IMR-90 (cell line): ENCODE measurements at regions not wholly inside any gene's neighbourhood (a gene's known extent, or its start where the extent isn't known, plus 50 kb on each side); places are given as distances from the start of the nearest gene placed in this dataset.

ENCODE experiments used
- ATAC-seq: fragments of 200-7000 bp; cut with Tn5 transposase; 2 replicates; pipeline ENCODE4 v1.9.1; 2020; ENCODE audit warnings: low read depth, mild to moderate bottlenecking, moderate library complexity
- BruUV-seq: library from RNA; stranded (reverse); fragments of 400-500 nt; replicated peaks from 2 replicates; lab custom pipeline; 2021; lab: Mats Ljungman, UMichigan
- CTCF ChIA-PET: fragments of 300-600 bp; formaldehyde crosslinking; extraction: SDS; loops from one replicate; lab custom pipeline; 2021; ENCODE audit warnings: antibody characterized with exemption; lab: Yijun Ruan, JAX
- POLR2A ChIA-PET: fragments of 300-600 bp; sonication (Branson Sonifier 250); formaldehyde crosslinking; loops from one replicate; lab custom pipeline; 2022; ENCODE audit warnings: antibody characterized with exemption; ENCODE audit not compliant: unreplicated experiment; lab: Charles Lee
- DNase-seq: peaks from one replicate; pipeline ENCODE4 v3.0.0; 2013
- H2AFZ ChIP-seq: replicated peaks from 2 replicates; pipeline ENCODE3; 2013; ENCODE audit warnings: low read length, mild to moderate bottlenecking; ENCODE audit not compliant: poor library complexity
- H2AK5ac ChIP-seq: 2 replicates; pipeline ENCODE4 v1.6.1; 2013; ENCODE audit warnings: low read depth, low read length, inconsistent platforms
- H2AK9ac ChIP-seq: replicated peaks from 2 replicates; pipeline ENCODE3; 2013; ENCODE audit warnings: mild to moderate bottlenecking, low read depth, low read length, moderate library complexity; ENCODE audit not compliant: poor library complexity
- H2BK120ac ChIP-seq: 2 replicates; pipeline ENCODE4 v1.6.1; 2013; ENCODE audit warnings: low read depth, low read length, inconsistent platforms
- H2BK15ac ChIP-seq: 3 replicates; pipeline ENCODE4 v1.6.1; 2013; ENCODE audit warnings: low read depth, low read length, inconsistent platforms
- H2BK20ac ChIP-seq: 2 replicates; pipeline ENCODE4 v1.6.1; 2013; ENCODE audit warnings: low read depth, mild to moderate bottlenecking, inconsistent platforms, low read length, moderate library complexity
- H2BK5ac ChIP-seq: 2 replicates; pipeline ENCODE4 v1.6.1; 2013; ENCODE audit warnings: mild to moderate bottlenecking, low read depth, low read length, inconsistent platforms; ENCODE audit not compliant: poor library complexity, severe bottlenecking
- H3K14ac ChIP-seq: replicated peaks from 2 replicates; pipeline ENCODE4 v1.6.1; 2013; ENCODE audit warnings: low read depth, low read length, inconsistent platforms
- H3K18ac ChIP-seq: 2 replicates; pipeline ENCODE4 v1.6.1; 2013; ENCODE audit warnings: low read depth, low read length, control low read depth
- H3K23ac ChIP-seq: 2 replicates; pipeline ENCODE4 v1.6.1; 2013; ENCODE audit warnings: low read depth, low read length, inconsistent platforms
- H3K27ac ChIP-seq: 2 replicates; pipeline ENCODE4 v1.5.1; 2013; ENCODE audit warnings: mild to moderate bottlenecking, control low read depth, low read length; ENCODE audit not compliant: insufficient read depth
- H3K27me3 ChIP-seq: 2 replicates; pipeline ENCODE4 v1.6.1; 2013; ENCODE audit warnings: low read length; ENCODE audit not compliant: control insufficient read depth, insufficient read depth
- H3K36me3 ChIP-seq: 2 replicates; pipeline ENCODE4 v1.6.1; 2013; ENCODE audit warnings: low read length, mixed read lengths; ENCODE audit not compliant: control insufficient read depth, insufficient read depth
- H3K4ac ChIP-seq: 2 replicates; pipeline ENCODE4 v1.6.1; 2013; ENCODE audit warnings: low read depth, low read length, inconsistent platforms
- H3K4me1 ChIP-seq: 2 replicates; pipeline ENCODE4 v1.6.1; 2013; ENCODE audit warnings: low read length, mixed read lengths; ENCODE audit not compliant: control insufficient read depth, insufficient read depth
- H3K4me2 ChIP-seq: 2 replicates; pipeline ENCODE4 v1.6.1; 2013; ENCODE audit warnings: low read depth, mild to moderate bottlenecking, control low read depth, low read length, moderate library complexity
- H3K4me3 ChIP-seq: 2 replicates; pipeline ENCODE4 v1.5.1; 2013; ENCODE audit warnings: low read depth, mild to moderate bottlenecking, control low read depth, low read length, moderate library complexity; ENCODE audit not compliant: insufficient read depth
- H3K56ac ChIP-seq: 2 replicates; pipeline ENCODE4 v1.6.1; 2013; ENCODE audit warnings: low read length, inconsistent platforms; ENCODE audit not compliant: insufficient read depth; ENCODE audit errors: extremely low read depth
- H3K79me1 ChIP-seq, 2 experiments: 2 replicates each; pipeline ENCODE4 v1.6.1; 2013; ENCODE audit warnings: low read length in 2 of 2, inconsistent platforms in 1 of 2, low read depth in 1 of 2
- H3K9ac ChIP-seq: 2 replicates; pipeline ENCODE4 v1.6.1; 2013; ENCODE audit warnings: low read depth, low read length, control low read depth
- H3K9me1 ChIP-seq: 2 replicates; pipeline ENCODE4 v1.6.1; 2013; ENCODE audit warnings: low read length, inconsistent platforms; ENCODE audit not compliant: insufficient read depth
- H3K9me3 ChIP-seq: 2 replicates; pipeline ENCODE4 v1.6.1; 2013; ENCODE audit warnings: low read length; ENCODE audit not compliant: control insufficient read depth, insufficient read depth
- H4K20me1 ChIP-seq: 2 replicates; pipeline ENCODE4 v1.6.1; 2013; ENCODE audit warnings: low read length, inconsistent platforms; ENCODE audit not compliant: insufficient read depth
- H4K5ac ChIP-seq: 2 replicates; pipeline ENCODE4 v1.6.1; 2013; ENCODE audit warnings: mild to moderate bottlenecking, low read depth, low read length, control low read depth
- H4K8ac ChIP-seq, 2 experiments: 2 replicates each; pipeline ENCODE4 v1.6.1; 2013; ENCODE audit warnings: low read depth in 2 of 2, low read length in 2 of 2, control low read depth in 1 of 2, inconsistent platforms in 1 of 2
- H4K91ac ChIP-seq: 2 replicates; pipeline ENCODE4 v1.6.1; 2013; ENCODE audit warnings: low read depth, low read length, inconsistent platforms; ENCODE audit not compliant: insufficient read depth
- CEBPB ChIP-seq: IDR thresholded peaks from 2 replicates; pipeline ENCODE4 v1.6.1; 2012; ENCODE audit warnings: low read depth, low read length, improper control_type of control experiment
- MAFK ChIP-seq: IDR thresholded peaks from 2 replicates; pipeline ENCODE4 v1.6.1; 2012; ENCODE audit warnings: low read depth, low read length, improper control_type of control experiment
- MXI1 ChIP-seq: IDR thresholded peaks from 2 replicates; pipeline ENCODE4 v1.6.1; 2012; ENCODE audit warnings: low read depth, mild to moderate bottlenecking, low read length, moderate library complexity, borderline replicate concordance
- SMC3 ChIP-seq: fragments of 150-350 bp; IDR thresholded peaks from 2 replicates; pipeline ENCODE4 v1.6.1; 2016; ENCODE audit warnings: low read depth, mild to moderate bottlenecking, antibody characterized with exemption, low read length, moderate library complexity
- WGBS, 2 experiments: methylation state at CpG; one replicate each; pipeline versions ENCODE4 v1.1.5 to v1.1.7; 2013; ENCODE audit warnings: missing lambda C conversion rate in 2 of 2; ENCODE audit not compliant: insufficient read length in 1 of 2; ENCODE audit errors: extremely low coverage in 2 of 2; 5-methylcytosine and 5-hydroxymethylcytosine counted together
- dilution Hi-C: fragments of 300-500 bp; cut with HindIII; formaldehyde crosslinking; loops from one replicate; pipeline ENCODE4 v1.14.3; 2018; ENCODE audit warnings: low sequenced_read_pairs; ENCODE audit not compliant: unreplicated experiment
- in situ Hi-C: fragments of 300-500 bp; cut with MboI; formaldehyde crosslinking; loops from 3 replicates; pipeline ENCODE4 v1.14.3; 2019; ENCODE audit warnings: low sequenced_read_pairs, inconsistent platforms, mixed read lengths
- intact Hi-C: fragments of 100-400 bp; cut with micrococcal nuclease; formaldehyde crosslinking; loops from 2 replicates; pipeline ENCODE4 v1.10.0; 2022

GRCh38 chr9:119052339-119053030 lies 316.8 kb downstream of the BRINP1 start:
- dilution Hi-C loops (no loop called here), intact Hi-C loops (no loop called here), in situ Hi-C loops (no loop called here)
- no peak overlapping the region for H3K23ac ChIP-seq
- ChIA-PET CTCF (no interaction called here), POLR2A (no interaction called here)
- no peak overlapping the region for H3K4me3 ChIP-seq
- H3K9me1 ChIP-seq: no peaks in the 10 kb centered on the region
- no peaks in the 10 kb centered on the region for H3K4me1 ChIP-seq
- WGBS, 2 experiments: 60% methylated on average over 1 of the region's 10 CpGs; no CpG with 5 or more reads in 1 of the 2 experiments
- no peak overlapping the region for H3K9ac ChIP-seq
- H3K56ac ChIP-seq: no peak overlapping the region
- no peaks in the 10 kb centered on the region for H3K27me3 ChIP-seq
- no peak overlapping the region for H2BK120ac ChIP-seq
- ATAC-seq (no peak), DNase-seq (no peak)
- no peak overlapping the region for H2AK5ac ChIP-seq
- BruUV-seq: no TSS peak
- no peak overlapping the region for H3K27ac ChIP-seq
- no peak overlapping the region for H3K18ac ChIP-seq
- no peaks in the 10 kb centered on the region for H3K36me3 ChIP-seq
- no peak overlapping the region for H2AK9ac ChIP-seq
- H3K79me1 ChIP-seq: no peaks in the 10 kb centered on the region
- H4K20me1 ChIP-seq: no peaks in the 10 kb centered on the region
- no peak overlapping the region for H3K14ac ChIP-seq
- no peak overlapping the region for H2BK20ac ChIP-seq
- no peak overlapping the region for H3K4ac ChIP-seq
- TF ChIP-seq MAFK (no peak), SMC3 (no peak), MXI1 (no peak), CEBPB (no peak)
- no peak overlapping the region for H4K5ac ChIP-seq
- H4K8ac ChIP-seq: no peak overlapping the region
- no peak overlapping the region for H3K4me2 ChIP-seq
- H2BK5ac ChIP-seq: no peak overlapping the region
- H4K91ac ChIP-seq: no peak overlapping the region
- H3K9me3 ChIP-seq: peaks cover 2% of the 10 kb centered on the region; the same call in 1 of the 2 replicates
- H2AFZ ChIP-seq: no peak overlapping the region
- H2BK15ac ChIP-seq: no peak overlapping the region
